GM23338 (cell line): ENCODE measurements at regions not wholly inside any gene's neighbourhood (a gene's known extent, or its start where the extent isn't known, plus 50 kb on each side); places are given as distances from the start of the nearest gene placed in this dataset.

ENCODE experiments used
- ATAC-seq: fragments of 200-7000 bp; cut with Tn5 transposase; 3 replicates; pipeline ENCODE4 v1.9.1; 2020
- DNase-seq: peaks from one replicate; pipeline ENCODE4 v3.0.0-alpha.2; 2015; ENCODE audit warnings: low spot score
- H2AFZ ChIP-seq: fragments of 200-600 bp; sonication (generic); 2 replicates; pipeline ENCODE4 v1.8.0; 2016; ENCODE audit warnings: antibody characterized with exemption, mild to moderate bottlenecking, moderate library complexity
- H3F3A ChIP-seq: fragments of 200-600 bp; sonication (generic); replicated peaks from 2 replicates; pipeline ENCODE4 v1.8.0; 2017; ENCODE audit warnings: antibody characterized with exemption, mixed run types, low read depth
- H3K27ac ChIP-seq: fragments of 200-600 bp; sonication (generic); 2 replicates; pipeline ENCODE4 v1.6.1; 2016; ENCODE audit warnings: low read depth
- H3K27me3 ChIP-seq: fragments of 200-600 bp; sonication (generic); 2 replicates; pipeline ENCODE4 v1.8.0; 2016; ENCODE audit warnings: mild to moderate bottlenecking, mixed run types, moderate library complexity; ENCODE audit not compliant: insufficient read depth
- H3K36me3 ChIP-seq: fragments of 200-600 bp; sonication (generic); 2 replicates; pipeline ENCODE4 v1.8.0; 2016; ENCODE audit warnings: mild to moderate bottlenecking; ENCODE audit not compliant: insufficient read depth
- H3K4me1 ChIP-seq: fragments of 200-600 bp; sonication (generic); 2 replicates; pipeline ENCODE4 v1.8.0; 2016; ENCODE audit warnings: mild to moderate bottlenecking, moderate library complexity; ENCODE audit not compliant: insufficient read depth
- H3K4me2 ChIP-seq: fragments of 200-600 bp; sonication (generic); 2 replicates; pipeline ENCODE4 v1.7.1; 2017; ENCODE audit warnings: mixed run types
- H3K4me3 ChIP-seq: fragments of 200-600 bp; sonication (generic); 2 replicates; pipeline ENCODE4 v1.6.1; 2016; ENCODE audit warnings: mixed run types
- H3K79me2 ChIP-seq: fragments of 200-600 bp; sonication (generic); replicated peaks from 2 replicates; pipeline ENCODE4 v1.8.0; 2017; ENCODE audit warnings: mild to moderate bottlenecking; ENCODE audit not compliant: insufficient read depth
- H3K9me2 ChIP-seq: fragments of 200-600 bp; sonication (generic); 2 replicates; pipeline ENCODE4 v1.8.0; 2017; ENCODE audit not compliant: insufficient read depth
- H4K20me1 ChIP-seq: fragments of 200-600 bp; sonication (generic); replicated peaks from 2 replicates; pipeline ENCODE4 v1.8.0; 2017; ENCODE audit warnings: mild to moderate bottlenecking; ENCODE audit not compliant: insufficient read depth
- H3K27ac Mint-ChIP-seq: 2 replicates; pipeline ENCODE4 v1.8.0; 2020; ENCODE audit warnings: inconsistent platforms, mild to moderate bottlenecking, moderate library complexity, mixed read lengths
- H3K27me3 Mint-ChIP-seq: 3 replicates; pipeline ENCODE4 v1.8.0; 2022; ENCODE audit warnings: low read depth, mild to moderate bottlenecking, moderate library complexity, mixed read lengths, inconsistent platforms; ENCODE audit not compliant: insufficient read depth, poor library complexity
- H3K36me3 Mint-ChIP-seq: 3 replicates; pipeline ENCODE4 v1.8.0; 2021; ENCODE audit warnings: low read depth, mild to moderate bottlenecking, inconsistent platforms, moderate library complexity, mixed read lengths
- H3K4me1 Mint-ChIP-seq: 3 replicates; pipeline ENCODE4 v1.8.0; 2020; ENCODE audit warnings: mild to moderate bottlenecking, inconsistent platforms, mixed read lengths
- H3K4me3 Mint-ChIP-seq: 3 replicates; pipeline ENCODE4 v1.8.0; 2021; ENCODE audit warnings: moderate library complexity, mild to moderate bottlenecking, inconsistent platforms, mixed read lengths
- H3K9me3 Mint-ChIP-seq: 3 replicates; pipeline ENCODE4 v1.8.0; 2020; ENCODE audit warnings: moderate library complexity, mild to moderate bottlenecking, inconsistent platforms, mixed read lengths
- CREB1 ChIP-seq: fragments of 250-450 bp; sonication (Bioruptor Pico); IDR thresholded peaks from 2 replicates; pipeline ENCODE4 v1.5.0; 2020; ENCODE audit warnings: low read depth, mild to moderate bottlenecking, moderate library complexity
- EZH2 ChIP-seq: fragments of 200-600 bp; sonication (generic); IDR thresholded peaks from one replicate; pipeline ENCODE4 v1.8.0; 2017; ENCODE audit warnings: antibody characterized with exemption, mild to moderate bottlenecking, low read depth; ENCODE audit not compliant: unreplicated experiment
- EZH2phosphoT487 ChIP-seq: fragments of 200-600 bp; sonication (generic); IDR thresholded peaks from one replicate; pipeline ENCODE4 v1.8.1; 2018; ENCODE audit warnings: antibody characterized with exemption; ENCODE audit not compliant: unreplicated experiment
- JUNB ChIP-seq: IDR thresholded peaks from one replicate; pipeline ENCODE4 v1.6.1; 2016; ENCODE audit warnings: antibody characterized with exemption; ENCODE audit not compliant: unreplicated experiment
- NANOG ChIP-seq: IDR thresholded peaks from 2 replicates; pipeline ENCODE4 v1.6.1; 2016; ENCODE audit warnings: antibody characterized with exemption, borderline replicate concordance
- POLR2AphosphoS5 ChIP-seq: IDR thresholded peaks from 2 replicates; pipeline ENCODE4 v1.6.1; 2016; ENCODE audit warnings: antibody characterized with exemption, low read depth
- STAT1 ChIP-seq: IDR thresholded peaks from one replicate; pipeline ENCODE4 v1.6.1; 2016; ENCODE audit warnings: antibody characterized with exemption; ENCODE audit not compliant: unreplicated experiment
- ZNF114 ChIP-seq: fragments of 250-450 bp; sonication (Bioruptor Pico); IDR thresholded peaks from 2 replicates; pipeline ENCODE4 v1.5.0; 2020; ENCODE audit warnings: mild to moderate bottlenecking, moderate library complexity
- ZNF331 ChIP-seq: fragments of 250-450 bp; sonication (Bioruptor Pico); IDR thresholded peaks from 2 replicates; pipeline ENCODE4 v1.5.0; 2020; ENCODE audit warnings: low read depth, mild to moderate bottlenecking, moderate library complexity
- TF ChIP-seq, protein P1 (sequence below), 2 experiments: fragments of 200-600 bp in 1 of 2; sonication (generic) in 1 of 2; conservative IDR thresholded peaks; 2 replicates each; pipeline versions ENCODE4 v1.5.1 to v1.6.1; 2016 to 2017; ENCODE audit warnings: antibody characterized with exemption in 2 of 2, low read depth in 2 of 2, mild to moderate bottlenecking in 2 of 2, moderate library complexity in 1 of 2
- TF ChIP-seq, protein P2 (sequence below): IDR thresholded peaks from 2 replicates; pipeline ENCODE4 v1.6.1; 2016; ENCODE audit warnings: antibody characterized with exemption
- TF ChIP-seq, protein P3 (sequence below): fragments of 250-450 bp; sonication (Bioruptor Pico); IDR thresholded peaks from 2 replicates; pipeline ENCODE4 v1.5.0; 2020; ENCODE audit warnings: mild to moderate bottlenecking, moderate library complexity

DNA sequence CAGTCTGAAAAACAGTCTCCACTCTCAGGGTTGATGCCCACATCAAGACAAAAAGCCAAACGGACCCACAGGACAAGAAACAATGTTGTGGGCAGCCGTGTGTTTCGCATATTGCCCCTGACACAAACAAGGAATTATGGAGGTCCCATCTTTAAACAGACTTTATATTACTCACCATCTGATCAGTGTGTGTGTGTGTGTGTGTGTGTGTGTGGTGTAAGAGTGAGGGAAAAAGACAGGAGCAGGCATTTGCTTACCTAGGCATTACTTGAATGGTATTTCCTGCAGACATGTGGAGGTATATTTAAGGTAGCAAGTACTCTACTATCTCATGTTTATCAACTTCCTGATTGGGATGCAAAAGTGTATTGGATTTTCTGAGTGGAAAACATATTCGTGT is 136.3 kb downstream of the TMCO5A start:
- Histone ChIP-seq H3K36me3 (no peaks in the 10 kb centered on the region), H3K4me3 (no peak overlapping the region), H3K79me2 (no peaks in the 10 kb centered on the region), H3K27me3 (peaks cover 70% of the 10 kb centered on the region), H3K4me1 (peaks cover 30% of the 10 kb centered on the region), H4K20me1 (no peaks in the 10 kb centered on the region), H3K27ac (no peak overlapping the region), H3K4me2 (no peak overlapping the region), H2AFZ (no peak overlapping the region), H3F3A (0 out of 2 replicates have a peak, but pooled peaks cover 9% of the 10 kb centered on the region), H3K9me2 (no peaks in the 10 kb centered on the region)
- ATAC-seq (no peak), DNase-seq (no peak)
- Mint-ChIP-seq H3K36me3 (no peaks in the 10 kb centered on the region), H3K4me3 (no peak overlapping the region), H3K9me3 (no peaks in the 10 kb centered on the region; the same call in 2 of the 3 replicates), H3K27ac (no peak overlapping the region), H3K27me3 (peaks cover 61% of the 10 kb centered on the region), H3K4me1 (peaks cover 67% of the 10 kb centered on the region)
- TF ChIP-seq, protein P1, sequence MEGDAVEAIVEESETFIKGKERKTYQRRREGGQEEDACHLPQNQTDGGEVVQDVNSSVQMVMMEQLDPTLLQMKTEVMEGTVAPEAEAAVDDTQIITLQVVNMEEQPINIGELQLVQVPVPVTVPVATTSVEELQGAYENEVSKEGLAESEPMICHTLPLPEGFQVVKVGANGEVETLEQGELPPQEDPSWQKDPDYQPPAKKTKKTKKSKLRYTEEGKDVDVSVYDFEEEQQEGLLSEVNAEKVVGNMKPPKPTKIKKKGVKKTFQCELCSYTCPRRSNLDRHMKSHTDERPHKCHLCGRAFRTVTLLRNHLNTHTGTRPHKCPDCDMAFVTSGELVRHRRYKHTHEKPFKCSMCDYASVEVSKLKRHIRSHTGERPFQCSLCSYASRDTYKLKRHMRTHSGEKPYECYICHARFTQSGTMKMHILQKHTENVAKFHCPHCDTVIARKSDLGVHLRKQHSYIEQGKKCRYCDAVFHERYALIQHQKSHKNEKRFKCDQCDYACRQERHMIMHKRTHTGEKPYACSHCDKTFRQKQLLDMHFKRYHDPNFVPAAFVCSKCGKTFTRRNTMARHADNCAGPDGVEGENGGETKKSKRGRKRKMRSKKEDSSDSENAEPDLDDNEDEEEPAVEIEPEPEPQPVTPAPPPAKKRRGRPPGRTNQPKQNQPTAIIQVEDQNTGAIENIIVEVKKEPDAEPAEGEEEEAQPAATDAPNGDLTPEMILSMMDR (conservative IDR thresholded peaks at IDR 0.05; ENCODE audit: low read depth in 2 of 2) = no peak
- TF ChIP-seq STAT1 (no peak), POLR2AphosphoS5 (no peak), NANOG (no peak), EZH2 (no peak), JUNB (no peak), EZH2phosphoT487 (no peak), ZNF114 (CRISPR knock-in tag) (no peak), ZNF331 (CRISPR knock-in tag) (no peak), CREB1 (CRISPR knock-in tag) (no peak)
- TF ChIP-seq, protein P2, sequence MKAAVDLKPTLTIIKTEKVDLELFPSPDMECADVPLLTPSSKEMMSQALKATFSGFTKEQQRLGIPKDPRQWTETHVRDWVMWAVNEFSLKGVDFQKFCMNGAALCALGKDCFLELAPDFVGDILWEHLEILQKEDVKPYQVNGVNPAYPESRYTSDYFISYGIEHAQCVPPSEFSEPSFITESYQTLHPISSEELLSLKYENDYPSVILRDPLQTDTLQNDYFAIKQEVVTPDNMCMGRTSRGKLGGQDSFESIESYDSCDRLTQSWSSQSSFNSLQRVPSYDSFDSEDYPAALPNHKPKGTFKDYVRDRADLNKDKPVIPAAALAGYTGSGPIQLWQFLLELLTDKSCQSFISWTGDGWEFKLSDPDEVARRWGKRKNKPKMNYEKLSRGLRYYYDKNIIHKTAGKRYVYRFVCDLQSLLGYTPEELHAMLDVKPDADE = no peak
- TF ChIP-seq, protein P3, sequence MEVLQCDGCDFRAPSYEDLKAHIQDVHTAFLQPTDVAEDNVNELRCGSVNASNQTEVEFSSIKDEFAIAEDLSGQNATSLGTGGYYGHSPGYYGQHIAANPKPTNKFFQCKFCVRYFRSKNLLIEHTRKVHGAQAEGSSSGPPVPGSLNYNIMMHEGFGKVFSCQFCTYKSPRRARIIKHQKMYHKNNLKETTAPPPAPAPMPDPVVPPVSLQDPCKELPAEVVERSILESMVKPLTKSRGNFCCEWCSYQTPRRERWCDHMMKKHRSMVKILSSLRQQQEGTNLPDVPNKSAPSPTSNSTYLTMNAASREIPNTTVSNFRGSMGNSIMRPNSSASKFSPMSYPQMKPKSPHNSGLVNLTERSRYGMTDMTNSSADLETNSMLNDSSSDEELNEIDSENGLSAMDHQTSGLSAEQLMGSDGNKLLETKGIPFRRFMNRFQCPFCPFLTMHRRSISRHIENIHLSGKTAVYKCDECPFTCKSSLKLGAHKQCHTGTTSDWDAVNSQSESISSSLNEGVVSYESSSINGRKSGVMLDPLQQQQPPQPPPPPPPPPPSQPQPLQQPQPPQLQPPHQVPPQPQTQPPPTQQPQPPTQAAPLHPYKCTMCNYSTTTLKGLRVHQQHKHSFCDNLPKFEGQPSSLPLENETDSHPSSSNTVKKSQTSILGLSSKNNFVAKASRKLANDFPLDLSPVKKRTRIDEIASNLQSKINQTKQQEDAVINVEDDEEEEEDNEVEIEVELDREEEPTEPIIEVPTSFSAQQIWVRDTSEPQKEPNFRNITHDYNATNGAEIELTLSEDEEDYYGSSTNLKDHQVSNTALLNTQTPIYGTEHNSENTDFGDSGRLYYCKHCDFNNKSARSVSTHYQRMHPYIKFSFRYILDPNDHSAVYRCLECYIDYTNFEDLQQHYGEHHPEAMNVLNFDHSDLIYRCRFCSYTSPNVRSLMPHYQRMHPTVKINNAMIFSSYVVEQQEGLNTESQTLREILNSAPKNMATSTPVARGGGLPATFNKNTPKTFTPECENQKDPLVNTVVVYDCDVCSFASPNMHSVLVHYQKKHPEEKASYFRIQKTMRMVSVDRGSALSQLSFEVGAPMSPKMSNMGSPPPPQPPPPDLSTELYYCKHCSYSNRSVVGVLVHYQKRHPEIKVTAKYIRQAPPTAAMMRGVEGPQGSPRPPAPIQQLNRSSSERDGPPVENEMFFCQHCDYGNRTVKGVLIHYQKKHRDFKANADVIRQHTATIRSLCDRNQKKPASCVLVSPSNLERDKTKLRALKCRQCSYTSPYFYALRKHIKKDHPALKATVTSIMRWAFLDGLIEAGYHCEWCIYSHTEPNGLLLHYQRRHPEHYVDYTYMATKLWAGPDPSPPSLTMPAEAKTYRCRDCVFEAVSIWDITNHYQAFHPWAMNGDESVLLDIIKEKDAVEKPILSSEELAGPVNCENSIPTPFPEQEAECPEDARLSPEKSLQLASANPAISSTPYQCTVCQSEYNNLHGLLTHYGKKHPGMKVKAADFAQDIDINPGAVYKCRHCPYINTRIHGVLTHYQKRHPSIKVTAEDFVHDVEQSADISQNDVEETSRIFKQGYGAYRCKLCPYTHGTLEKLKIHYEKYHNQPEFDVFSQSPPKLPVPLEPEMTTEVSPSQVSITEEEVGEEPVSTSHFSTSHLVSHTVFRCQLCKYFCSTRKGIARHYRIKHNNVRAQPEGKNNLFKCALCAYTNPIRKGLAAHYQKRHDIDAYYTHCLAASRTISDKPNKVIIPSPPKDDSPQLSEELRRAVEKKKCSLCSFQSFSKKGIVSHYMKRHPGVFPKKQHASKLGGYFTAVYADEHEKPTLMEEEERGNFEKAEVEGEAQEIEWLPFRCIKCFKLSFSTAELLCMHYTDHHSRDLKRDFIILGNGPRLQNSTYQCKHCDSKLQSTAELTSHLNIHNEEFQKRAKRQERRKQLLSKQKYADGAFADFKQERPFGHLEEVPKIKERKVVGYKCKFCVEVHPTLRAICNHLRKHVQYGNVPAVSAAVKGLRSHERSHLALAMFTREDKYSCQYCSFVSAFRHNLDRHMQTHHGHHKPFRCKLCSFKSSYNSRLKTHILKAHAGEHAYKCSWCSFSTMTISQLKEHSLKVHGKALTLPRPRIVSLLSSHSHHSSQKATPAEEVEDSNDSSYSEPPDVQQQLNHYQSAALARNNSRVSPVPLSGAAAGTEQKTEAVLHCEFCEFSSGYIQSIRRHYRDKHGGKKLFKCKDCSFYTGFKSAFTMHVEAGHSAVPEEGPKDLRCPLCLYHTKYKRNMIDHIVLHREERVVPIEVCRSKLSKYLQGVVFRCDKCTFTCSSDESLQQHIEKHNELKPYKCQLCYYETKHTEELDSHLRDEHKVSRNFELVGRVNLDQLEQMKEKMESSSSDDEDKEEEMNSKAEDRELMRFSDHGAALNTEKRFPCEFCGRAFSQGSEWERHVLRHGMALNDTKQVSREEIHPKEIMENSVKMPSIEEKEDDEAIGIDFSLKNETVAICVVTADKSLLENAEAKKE (CRISPR knock-in tag) = no peak
